ENCODE measurements at regions not wholly inside any gene's neighbourhood (a gene's known extent, or its start where the extent isn't known, plus 50 kb on each side); places are given as distances from the start of the nearest gene placed in this dataset.

GRCh38 chr18:54765636-54766375 lies 62.5 kb upstream of the RAB27B start:
- TF ChIP-seq, protein P1, sequence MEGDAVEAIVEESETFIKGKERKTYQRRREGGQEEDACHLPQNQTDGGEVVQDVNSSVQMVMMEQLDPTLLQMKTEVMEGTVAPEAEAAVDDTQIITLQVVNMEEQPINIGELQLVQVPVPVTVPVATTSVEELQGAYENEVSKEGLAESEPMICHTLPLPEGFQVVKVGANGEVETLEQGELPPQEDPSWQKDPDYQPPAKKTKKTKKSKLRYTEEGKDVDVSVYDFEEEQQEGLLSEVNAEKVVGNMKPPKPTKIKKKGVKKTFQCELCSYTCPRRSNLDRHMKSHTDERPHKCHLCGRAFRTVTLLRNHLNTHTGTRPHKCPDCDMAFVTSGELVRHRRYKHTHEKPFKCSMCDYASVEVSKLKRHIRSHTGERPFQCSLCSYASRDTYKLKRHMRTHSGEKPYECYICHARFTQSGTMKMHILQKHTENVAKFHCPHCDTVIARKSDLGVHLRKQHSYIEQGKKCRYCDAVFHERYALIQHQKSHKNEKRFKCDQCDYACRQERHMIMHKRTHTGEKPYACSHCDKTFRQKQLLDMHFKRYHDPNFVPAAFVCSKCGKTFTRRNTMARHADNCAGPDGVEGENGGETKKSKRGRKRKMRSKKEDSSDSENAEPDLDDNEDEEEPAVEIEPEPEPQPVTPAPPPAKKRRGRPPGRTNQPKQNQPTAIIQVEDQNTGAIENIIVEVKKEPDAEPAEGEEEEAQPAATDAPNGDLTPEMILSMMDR (IDR thresholded peaks at IDR 0.05): no peak
- TF ChIP-seq POLR2AphosphoS5 (IDR thresholded peaks at IDR 0.05; ENCODE audit: low read depth, low read length) (no peak), REST (IDR thresholded peaks at IDR 0.05; ENCODE audit: insufficient read depth in 1 of 2, low read depth in 2 of 2, low read length in 1 of 2) (no peak)
